H1 (cell line): ENCODE measurements at regions not wholly inside any gene's neighbourhood (a gene's known extent, or its start where the extent isn't known, plus 50 kb on each side); places are given as distances from the start of the nearest gene placed in this dataset.

Experiments
- CBX5 ChIP-seq: fragments of 300-800, 300-1000 bp; sonication (generic); IDR thresholded peaks from 2 replicates; pipeline ENCODE4 v1.7.1; 2016; ENCODE audit warnings: antibody characterized with exemption, low read length, low read depth
- GTF2F1 ChIP-seq: IDR thresholded peaks from 2 replicates; pipeline ENCODE4 v1.6.1; 2012; ENCODE audit warnings: low read depth, low read length, improper control_type of control experiment, borderline replicate concordance
- NANOG ChIP-seq: IDR thresholded peaks from 2 replicates; pipeline ENCODE4 v1.6.1; 2011; ENCODE audit warnings: low read length, low read depth, mild to moderate bottlenecking, inconsistent platforms; ENCODE audit not compliant: insufficient read depth, poor library complexity, severe bottlenecking
- RFX5 ChIP-seq: IDR thresholded peaks from 2 replicates; pipeline ENCODE4 v1.6.1; 2011; ENCODE audit warnings: low read depth, low read length, improper control_type of control experiment, borderline replicate concordance
- RXRA ChIP-seq: IDR thresholded peaks from 2 replicates; pipeline ENCODE4 v1.6.1; 2011; ENCODE audit warnings: low read depth, mild to moderate bottlenecking, low read length, moderate library complexity; ENCODE audit not compliant: insufficient read depth
- SP4 ChIP-seq: IDR thresholded peaks from 2 replicates; pipeline ENCODE4 v1.6.1; 2012; ENCODE audit warnings: low read length, inconsistent platforms
- TAF1 ChIP-seq: IDR thresholded peaks from 2 replicates; pipeline ENCODE4 v1.6.1; 2011; ENCODE audit warnings: mild to moderate bottlenecking, low read depth, low read length

DNA sequence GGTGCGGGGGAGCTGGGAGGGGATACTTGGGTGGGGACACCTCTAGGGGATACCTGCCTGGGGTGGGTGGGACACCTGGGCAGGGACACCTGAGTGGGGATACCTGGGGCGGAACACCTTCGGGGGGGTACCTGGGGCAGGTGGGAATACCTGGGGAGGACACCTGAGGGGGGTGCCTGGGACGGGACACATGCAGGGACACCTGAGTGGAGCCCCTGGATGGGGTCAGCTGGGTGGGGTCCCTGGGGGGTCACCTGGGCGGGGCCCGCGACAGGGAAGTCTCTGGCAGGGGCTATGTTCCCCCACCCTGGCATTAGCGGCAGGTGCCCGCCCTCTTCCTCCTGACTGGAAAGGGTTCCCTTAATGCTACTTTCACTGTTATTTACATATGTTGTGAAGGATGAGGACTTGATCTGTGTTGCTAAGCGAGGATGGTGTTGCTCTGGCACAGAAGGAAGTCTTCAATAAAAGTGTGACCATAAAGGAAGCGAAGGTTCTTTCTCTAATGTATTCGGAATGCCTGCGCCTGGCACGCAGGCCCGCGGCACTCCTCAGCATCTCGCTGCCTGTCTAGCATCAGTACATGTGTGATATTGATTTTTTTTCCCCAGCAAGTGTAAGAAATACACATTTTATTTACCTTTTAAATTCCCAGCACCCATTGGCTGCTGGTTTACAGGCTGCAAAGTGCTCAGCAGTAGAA lies 801.7 kb downstream of the BRD1 start (continued):
- TF ChIP-seq RXRA (no peak), SP4 (no peak), RFX5 (no peak), NANOG (no peak), CBX5 (no peak), GTF2F1 (no peak), TAF1 (no peak)
